ENCODE measurements at regions not wholly inside any gene's neighbourhood (a gene's known extent, or its start where the extent isn't known, plus 50 kb on each side); places are given as distances from the start of the nearest gene placed in this dataset.
"Not testable (repeated sequence)": the region's sequence is repeated elsewhere in the genome, so short reads cannot be mapped to it uniquely, and the experiment has no call there.

DNA sequence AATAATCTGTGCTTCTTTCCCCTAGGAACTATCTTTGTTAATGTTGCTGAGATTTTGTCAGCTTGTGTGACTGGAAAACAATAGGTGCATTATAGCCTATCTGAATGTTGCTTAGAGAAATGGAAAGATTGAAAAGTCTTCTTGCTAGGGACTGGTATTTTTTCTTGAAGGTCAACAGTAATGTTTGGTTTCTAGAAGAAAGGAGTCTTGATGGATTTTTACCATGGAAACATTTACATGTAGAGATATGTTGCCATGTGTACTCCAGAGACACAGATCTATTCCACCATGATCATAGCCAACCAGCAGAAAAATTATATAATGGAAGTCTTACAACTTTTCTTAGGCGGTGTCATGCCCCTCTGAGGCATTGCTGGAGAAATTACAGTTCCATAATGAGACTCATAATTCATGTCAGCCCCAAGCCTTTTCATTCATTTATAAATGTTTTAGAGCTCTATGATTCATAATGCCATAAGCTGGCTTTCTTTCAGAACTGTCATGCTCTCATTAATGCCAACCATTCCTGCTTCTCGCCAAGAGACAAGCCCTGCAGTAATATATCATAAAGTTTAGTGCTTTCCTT lies 175.1 kb upstream of the PTPRZ1 start:
- WGBS, result 68% methylated on average over 2 of the region's 2 CpGs
- no peak for DNase-seq (ENCODE audit: low spot score)
- intact Hi-C loops (cut with DNase I), result no loop called here
- Histone ChIP-seq H3K27ac (no peak overlapping the region), H3K36me3 (no peaks in the 10 kb centered on the region), H3K9me3 (no peaks in the 10 kb centered on the region), H3K27me3 (replicated peaks; ENCODE audit: insufficient read depth) (no peaks in the 10 kb centered on the region), H3K4me3 (no peak overlapping the region), H3K4me1 (replicated peaks) (no peaks in the 10 kb centered on the region)
- TF ChIP-seq POLR2AphosphoS5 (IDR thresholded peaks at IDR 0.05) (no peak), POLR2A (IDR thresholded peaks at IDR 0.05) (no peak)
- TF ChIP-seq, protein P1, sequence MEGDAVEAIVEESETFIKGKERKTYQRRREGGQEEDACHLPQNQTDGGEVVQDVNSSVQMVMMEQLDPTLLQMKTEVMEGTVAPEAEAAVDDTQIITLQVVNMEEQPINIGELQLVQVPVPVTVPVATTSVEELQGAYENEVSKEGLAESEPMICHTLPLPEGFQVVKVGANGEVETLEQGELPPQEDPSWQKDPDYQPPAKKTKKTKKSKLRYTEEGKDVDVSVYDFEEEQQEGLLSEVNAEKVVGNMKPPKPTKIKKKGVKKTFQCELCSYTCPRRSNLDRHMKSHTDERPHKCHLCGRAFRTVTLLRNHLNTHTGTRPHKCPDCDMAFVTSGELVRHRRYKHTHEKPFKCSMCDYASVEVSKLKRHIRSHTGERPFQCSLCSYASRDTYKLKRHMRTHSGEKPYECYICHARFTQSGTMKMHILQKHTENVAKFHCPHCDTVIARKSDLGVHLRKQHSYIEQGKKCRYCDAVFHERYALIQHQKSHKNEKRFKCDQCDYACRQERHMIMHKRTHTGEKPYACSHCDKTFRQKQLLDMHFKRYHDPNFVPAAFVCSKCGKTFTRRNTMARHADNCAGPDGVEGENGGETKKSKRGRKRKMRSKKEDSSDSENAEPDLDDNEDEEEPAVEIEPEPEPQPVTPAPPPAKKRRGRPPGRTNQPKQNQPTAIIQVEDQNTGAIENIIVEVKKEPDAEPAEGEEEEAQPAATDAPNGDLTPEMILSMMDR (IDR thresholded peaks at IDR 0.05), result no peak

DNA sequence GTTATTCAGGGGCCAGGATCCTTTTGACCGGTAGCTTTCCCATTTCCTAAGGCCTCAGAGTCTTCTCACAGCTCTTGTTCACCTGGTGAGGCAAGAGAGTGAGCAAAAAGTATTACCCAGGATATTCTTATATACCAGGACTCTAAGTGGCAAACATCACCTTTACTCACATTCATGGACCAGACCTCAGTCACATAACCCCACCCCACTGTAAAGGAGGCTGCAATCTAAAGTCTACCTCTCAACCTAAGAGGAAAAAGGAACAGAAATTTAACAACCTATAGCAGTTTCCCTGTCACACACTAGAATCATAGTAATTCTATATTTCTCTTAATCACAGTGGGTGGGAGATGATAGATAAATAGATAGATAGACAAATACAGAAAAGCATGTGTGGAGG lies 176.0 kb upstream of the PTPRZ1 start:
- no peaks in the 10 kb centered on the region for H3K27me3 ChIP-seq (replicated peaks; ENCODE audit: insufficient read depth)
- no peak overlapping the region for H3K27ac ChIP-seq
- no peak for DNase-seq (ENCODE audit: low spot score)
- 97% methylated on average over 1 of the region's 1 CpG for WGBS
- intact Hi-C loops (cut with DNase I), result no loop called here
- no peaks in the 10 kb centered on the region for H3K36me3 ChIP-seq
- no peaks in the 10 kb centered on the region for H3K4me1 ChIP-seq (replicated peaks)
- TF ChIP-seq POLR2A (IDR thresholded peaks at IDR 0.05) (no peak), POLR2AphosphoS5 (IDR thresholded peaks at IDR 0.05) (no peak)
- TF ChIP-seq, protein P1 (IDR thresholded peaks at IDR 0.05), result no peak
- H3K4me3 ChIP-seq, result no peak overlapping the region
- no peaks in the 10 kb centered on the region for H3K9me3 ChIP-seq

GRCh38 chr7:121689749-121690148 lies 183.2 kb upstream of the PTPRZ1 start:
- 73% methylated on average over 3 of the region's 3 CpGs for WGBS
- no peak overlapping the region for H3K4me3 ChIP-seq
- no peaks in the 10 kb centered on the region for H3K36me3 ChIP-seq
- no peaks in the 10 kb centered on the region for H3K9me3 ChIP-seq
- no peaks in the 10 kb centered on the region for H3K27me3 ChIP-seq (replicated peaks; ENCODE audit: insufficient read depth)
- H3K27ac ChIP-seq, result no peak overlapping the region
- DNase-seq (ENCODE audit: low spot score), result no peak
- no peaks in the 10 kb centered on the region for H3K4me1 ChIP-seq (replicated peaks)
- intact Hi-C loops (cut with DNase I), result no loop called here
- TF ChIP-seq POLR2A (IDR thresholded peaks at IDR 0.05) (no peak), POLR2AphosphoS5 (IDR thresholded peaks at IDR 0.05) (no peak)
- TF ChIP-seq, protein P1 (IDR thresholded peaks at IDR 0.05), result no peak

- Histone ChIP-seq H3K36me3 (no peaks in the 10 kb centered on the region), H3K4me1 (replicated peaks) (no peaks in the 10 kb centered on the region), H3K27ac (no peak overlapping the region), H3K9me3 (no peaks in the 10 kb centered on the region), H3K4me3 (no peak overlapping the region), H3K27me3 (replicated peaks; ENCODE audit: insufficient read depth) (no peaks in the 10 kb centered on the region)
- intact Hi-C loops (cut with DNase I), result no loop called here
- WGBS, result 95% methylated on average over 3 of the region's 3 CpGs
- DNase-seq (ENCODE audit: low spot score), result no peak
- TF ChIP-seq, protein P1 (IDR thresholded peaks at IDR 0.05), result no peak
- TF ChIP-seq POLR2AphosphoS5 (IDR thresholded peaks at IDR 0.05), result no peak
- no peak for TF ChIP-seq POLR2A (IDR thresholded peaks at IDR 0.05)
These were observed 191.3 kb upstream of the PTPRZ1 start for GRCh38 chr7:121681700-121682099.

- H3K36me3 ChIP-seq, result no peaks in the 10 kb centered on the region
- H3K4me1 ChIP-seq (replicated peaks), result no peaks in the 10 kb centered on the region
- intact Hi-C loops (cut with DNase I), result no loop called here
- whole genome bisulfite sequencing, result 66% methylated on average over 3 of the region's 3 CpGs
- no peak overlapping the region for H3K4me3 ChIP-seq
- TF ChIP-seq, protein P1 (IDR thresholded peaks at IDR 0.05), result no peak
- TF ChIP-seq POLR2AphosphoS5 (IDR thresholded peaks at IDR 0.05) (no peak), POLR2A (IDR thresholded peaks at IDR 0.05) (no peak)
- no peaks in the 10 kb centered on the region for H3K9me3 ChIP-seq
- no peaks in the 10 kb centered on the region for H3K27me3 ChIP-seq (replicated peaks; ENCODE audit: insufficient read depth)
- no peak for DNase-seq (ENCODE audit: low spot score)
- no peak overlapping the region for H3K27ac ChIP-seq
These were observed 196.8 kb upstream of the PTPRZ1 start for GRCh38 chr7:121676168-121676567.

- 69% methylated on average over 2 of the region's 2 CpGs for WGBS
- H3K9me3 ChIP-seq; DNase-seq (ENCODE audit: low spot score); H3K36me3 ChIP-seq; intact Hi-C loops (cut with DNase I); H3K27ac ChIP-seq; H3K27me3 ChIP-seq (replicated peaks; ENCODE audit: insufficient read depth); H3K4me1 ChIP-seq (replicated peaks); H3K4me3 ChIP-seq: not testable (repeated sequence)
These were observed 198.5 kb upstream of the PTPRZ1 start for GRCh38 chr7:121674455-121674854.
